C1 segment of cervical spinal cord (tissue), 14 donors: ENCODE measurements at regions not wholly inside any gene's neighbourhood (a gene's known extent, or its start where the extent isn't known, plus 50 kb on each side); places are given as distances from the start of the nearest gene placed in this dataset.

Source experiments
- DNase-seq, 14 donors: peaks; one replicate each; lab custom pipeline; 2025; lab: John Stamatoyannopoulos, UW

DNA sequence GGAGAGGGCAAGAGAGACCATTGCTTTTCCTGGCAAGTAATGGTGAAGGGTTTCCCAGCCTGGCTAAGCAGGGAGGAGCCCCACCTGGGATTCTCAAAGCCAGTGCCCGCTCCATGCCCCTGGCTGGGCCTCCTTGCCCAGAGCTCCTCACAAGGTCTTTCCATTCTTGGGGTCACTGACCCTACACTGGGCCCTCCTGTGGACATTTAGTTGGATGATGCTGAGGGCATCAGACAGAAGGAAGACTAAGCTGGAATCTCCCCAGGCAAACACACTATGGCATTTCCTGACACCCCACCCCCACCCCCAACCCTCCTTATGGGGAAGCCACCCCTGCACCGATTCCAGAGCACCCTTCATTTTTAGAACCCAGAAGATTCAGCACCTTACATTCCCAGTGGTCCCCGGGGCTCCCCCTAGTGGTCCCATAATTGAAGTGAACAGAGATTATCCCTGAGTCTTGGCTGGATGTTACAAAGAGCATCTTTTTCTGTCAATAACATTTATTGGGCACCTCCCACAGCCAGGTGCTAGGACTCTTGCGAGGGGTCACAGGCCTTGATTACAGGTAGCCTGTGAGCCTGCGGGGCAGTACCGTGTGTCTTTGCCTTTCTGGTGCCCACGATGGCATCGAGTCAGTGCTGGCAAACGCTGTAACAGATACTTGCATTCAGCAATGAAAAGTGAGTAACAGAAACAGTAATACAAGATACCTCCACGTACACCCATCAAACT is 548.5 kb downstream of the BUD13 start:
- peak in 7 of 14 donors; percentile 4 to 37 (median 13) for DNase-seq

DNA sequence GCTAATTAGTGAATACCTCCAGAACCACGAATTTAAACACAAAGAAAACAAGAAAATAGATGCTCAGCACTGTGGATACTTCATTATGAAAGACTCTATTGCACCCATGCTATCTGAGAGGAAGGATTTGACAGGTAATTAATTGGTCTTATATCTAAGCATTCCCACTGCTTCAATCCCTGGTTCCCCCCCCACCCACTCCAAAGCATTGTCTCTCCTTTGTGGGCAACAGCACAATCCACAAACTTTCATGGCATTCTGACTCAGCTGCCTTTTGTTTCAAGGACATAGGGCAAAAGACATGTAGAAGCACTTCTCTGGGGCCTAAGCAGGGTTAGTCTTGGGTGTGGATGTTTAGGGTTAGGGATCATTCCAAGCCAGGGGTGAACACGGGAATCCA is 551.4 kb downstream of the BUD13 start:
- no peak for DNase-seq

DNA sequence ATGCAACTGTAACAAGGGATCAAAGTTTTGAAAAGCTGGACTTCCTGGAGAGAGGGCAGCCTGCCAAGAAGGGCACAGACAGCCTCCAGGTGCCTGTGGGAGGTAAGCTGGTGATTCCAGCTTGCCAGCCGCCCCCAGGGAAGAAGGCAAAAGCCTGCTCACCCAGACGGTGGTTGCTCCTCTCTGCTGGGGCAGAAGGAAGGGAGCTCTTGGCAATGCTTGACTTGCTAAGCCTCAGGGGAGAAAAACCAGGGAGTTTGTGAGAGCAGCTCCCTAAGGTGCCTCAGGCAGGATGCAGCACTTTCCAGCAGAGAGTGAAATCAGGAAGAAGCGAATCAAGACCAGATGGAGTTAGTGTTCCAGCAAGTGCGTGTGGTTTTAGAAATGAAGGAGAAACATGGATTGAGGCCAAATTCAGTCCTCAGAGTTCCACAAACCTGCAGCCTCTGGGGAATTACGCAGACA is 553.6 kb downstream of the BUD13 start:
- peak in 1 of 14 donors; percentile 23 for DNase-seq

DNA sequence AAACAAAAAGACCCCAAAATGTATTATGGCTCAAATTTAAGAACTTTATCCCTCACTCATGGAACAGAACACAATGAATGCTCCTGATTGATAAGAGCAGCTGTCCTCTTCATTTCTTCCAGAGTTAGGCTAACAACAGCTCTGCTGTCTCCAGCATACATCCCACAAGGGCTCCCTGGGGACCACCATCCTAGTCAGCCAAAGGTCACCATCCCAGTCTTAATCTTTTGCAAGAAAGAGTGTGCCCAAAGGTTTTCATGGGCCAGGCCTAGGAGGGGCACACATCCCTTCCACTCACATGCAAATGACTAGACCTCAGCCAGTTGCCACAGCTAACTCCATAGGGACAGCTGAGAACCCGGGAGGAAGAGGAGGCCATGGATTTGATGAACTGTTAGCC is 555.3 kb downstream of the BUD13 start:
- DNase-seq: no peak

DNA sequence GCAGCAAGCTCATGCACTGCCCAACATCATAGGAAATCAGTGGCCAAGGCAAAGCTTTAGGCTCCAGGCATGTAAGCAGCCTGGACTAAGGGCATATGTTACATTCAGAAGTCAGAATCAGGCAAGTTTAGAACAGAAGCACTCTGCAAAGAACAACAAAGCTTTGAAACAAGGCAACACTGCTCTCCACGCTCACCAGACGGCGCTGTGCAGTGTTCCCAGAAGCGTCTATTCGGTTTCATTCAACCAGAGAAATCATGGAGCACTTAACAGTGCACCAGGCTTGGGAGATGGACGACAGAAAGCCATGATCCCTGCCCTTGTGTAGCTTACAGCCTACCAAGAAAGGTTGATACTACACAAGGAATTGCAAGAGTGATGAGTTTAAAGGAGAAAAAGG is 555.8 kb downstream of the BUD13 start:
- peak in 6 of 14 donors; percentile 7 to 26 (median 18) for DNase-seq

DNA sequence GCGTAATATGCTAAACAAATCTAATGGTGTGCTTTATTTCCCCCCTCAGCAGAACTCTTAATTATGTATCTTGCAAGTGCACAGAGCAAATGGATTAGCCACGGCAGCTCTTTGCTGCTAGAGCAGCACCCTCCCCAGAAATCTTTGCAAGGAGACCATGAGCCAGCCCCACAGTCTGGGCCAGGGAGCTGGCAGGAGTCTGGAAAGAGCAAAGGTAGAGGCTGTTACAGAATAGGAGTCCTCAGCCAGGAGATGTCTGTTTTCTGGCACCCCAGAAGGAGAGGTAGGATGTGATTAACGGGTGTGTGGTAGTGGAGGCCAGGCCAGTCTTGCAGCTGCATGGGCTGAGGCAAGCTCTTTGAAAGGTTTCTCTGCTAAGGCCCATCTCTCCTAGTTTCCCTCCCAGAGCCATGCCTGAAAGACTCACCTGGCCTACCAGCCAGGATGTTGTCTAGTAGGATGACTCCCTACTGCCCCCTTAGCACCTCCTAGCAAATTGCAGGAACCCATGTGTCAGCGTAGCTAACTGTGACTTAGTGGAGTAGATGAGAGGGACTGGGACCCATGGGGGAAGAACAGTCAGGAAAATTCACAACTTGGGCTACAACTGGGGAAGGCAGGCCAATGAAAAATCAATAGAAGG is 557.2 kb downstream of the BUD13 start:
- peak in 1 of 14 donors; percentile 53 for DNase-seq

DNA sequence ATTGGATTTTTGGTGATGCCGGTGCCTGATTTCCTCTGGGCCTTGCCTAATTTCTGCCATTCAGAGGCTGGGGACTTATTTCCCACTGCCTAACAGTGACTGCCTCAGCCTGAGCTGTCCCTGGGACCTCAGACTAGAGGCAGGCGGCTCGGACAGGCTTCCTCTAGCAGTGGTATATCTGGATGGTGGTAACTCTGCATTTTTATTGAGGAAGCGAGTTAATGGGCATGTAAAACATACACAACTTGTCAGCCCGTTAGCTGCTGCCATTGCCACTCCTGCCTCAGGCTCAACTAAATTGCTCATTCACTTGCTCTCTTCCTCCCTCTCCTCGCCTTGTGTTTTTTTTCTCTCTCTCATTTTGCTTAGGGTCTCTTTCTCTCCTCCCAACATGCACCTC is 561.6 kb downstream of the BUD13 start:
- no peak for DNase-seq

DNA sequence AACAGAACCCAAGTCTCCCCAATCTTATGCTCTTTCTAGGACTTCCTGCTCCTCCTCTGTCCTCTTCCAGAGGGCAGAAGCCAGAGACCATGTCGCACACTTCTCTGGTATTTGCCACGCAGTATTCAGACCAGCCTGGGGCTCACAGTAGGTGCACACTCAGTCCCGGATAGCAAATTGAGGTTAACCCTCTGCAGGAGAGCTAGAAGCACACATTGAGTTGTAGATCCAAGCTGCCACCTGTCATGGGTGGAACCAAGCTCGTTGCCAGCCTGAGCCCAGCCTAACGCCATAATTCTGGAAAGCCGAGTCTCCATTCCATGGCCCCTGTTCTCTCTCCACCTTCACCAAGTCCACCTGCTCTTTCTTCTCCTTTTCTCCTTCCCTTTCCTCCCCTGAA is 562.1 kb downstream of the BUD13 start:
- DNase-seq: peak in 1 of 14 donors; percentile 27

DNA sequence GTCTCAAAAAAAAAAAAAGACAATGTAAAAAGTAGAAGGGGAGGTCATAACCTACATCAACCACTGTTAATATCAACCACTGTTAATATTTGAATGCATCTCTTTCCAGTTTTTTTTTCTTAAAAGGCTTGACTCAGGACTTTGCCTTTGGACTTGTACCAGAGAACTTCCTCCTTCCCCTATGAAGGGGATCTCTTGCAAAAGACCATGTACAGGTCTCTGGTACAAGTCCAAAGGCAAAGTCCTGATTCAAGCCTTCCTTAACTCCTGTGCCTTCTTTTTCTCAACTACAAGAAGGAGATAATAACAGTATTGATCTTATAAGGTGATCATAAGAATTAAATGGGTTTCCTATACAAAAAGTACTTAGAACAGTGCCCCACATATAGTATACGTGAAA is 563.5 kb downstream of the BUD13 start:
- no peak for DNase-seq

DNA sequence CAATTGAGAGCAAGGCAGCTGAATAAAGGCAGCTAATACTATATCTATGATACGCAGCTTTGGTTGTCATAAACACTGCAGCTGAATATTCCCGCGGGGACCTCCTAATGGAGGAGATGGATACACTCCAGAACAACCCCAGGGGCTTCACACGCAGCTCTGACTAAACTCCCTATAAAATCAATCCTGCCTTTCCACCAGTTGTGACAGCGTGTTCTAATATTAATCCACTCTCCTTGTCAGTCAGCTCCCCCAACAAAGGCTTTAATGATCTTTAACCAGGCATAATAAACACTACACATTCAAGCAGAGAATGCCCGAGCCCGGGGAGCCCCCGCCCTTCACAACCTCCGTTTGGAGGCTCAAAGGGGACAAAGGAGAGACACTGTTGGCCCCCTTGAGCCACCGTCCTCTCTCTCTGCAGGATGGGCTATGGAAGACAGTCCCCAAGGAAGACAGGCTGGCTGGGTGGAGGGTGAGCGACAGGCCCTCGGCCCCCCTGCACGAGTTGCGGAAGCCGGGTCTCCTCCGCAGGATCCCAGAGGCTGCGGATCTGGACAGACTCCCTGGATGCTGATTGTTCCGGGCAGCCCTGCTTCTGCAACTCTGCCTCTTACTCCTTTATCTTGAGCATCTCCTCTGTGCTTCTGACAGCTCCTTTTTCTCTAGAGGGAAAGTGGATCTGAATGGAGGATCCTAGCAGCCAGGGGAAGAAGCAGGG is 565.2 kb downstream of the BUD13 start:
- DNase-seq: no peak

DNA sequence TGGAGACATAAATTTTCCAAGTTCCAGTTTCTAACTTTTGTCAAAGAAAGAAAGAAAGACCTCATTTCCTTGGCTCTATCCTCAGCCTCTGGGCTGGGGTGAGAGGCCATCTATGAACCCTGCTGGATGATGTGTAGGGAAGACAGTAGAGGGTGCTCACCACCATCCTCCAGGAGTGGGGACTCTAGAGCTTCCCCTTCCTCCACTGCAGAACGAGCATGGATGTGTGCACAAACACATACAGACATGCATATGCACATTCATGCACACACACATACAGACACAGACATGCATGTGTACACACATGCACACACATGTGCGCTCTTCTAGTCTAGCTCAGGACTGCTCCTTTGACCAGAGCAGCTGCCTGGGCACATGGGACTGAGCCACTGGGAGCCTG is 565.8 kb downstream of the BUD13 start:
- no peak for DNase-seq

DNA sequence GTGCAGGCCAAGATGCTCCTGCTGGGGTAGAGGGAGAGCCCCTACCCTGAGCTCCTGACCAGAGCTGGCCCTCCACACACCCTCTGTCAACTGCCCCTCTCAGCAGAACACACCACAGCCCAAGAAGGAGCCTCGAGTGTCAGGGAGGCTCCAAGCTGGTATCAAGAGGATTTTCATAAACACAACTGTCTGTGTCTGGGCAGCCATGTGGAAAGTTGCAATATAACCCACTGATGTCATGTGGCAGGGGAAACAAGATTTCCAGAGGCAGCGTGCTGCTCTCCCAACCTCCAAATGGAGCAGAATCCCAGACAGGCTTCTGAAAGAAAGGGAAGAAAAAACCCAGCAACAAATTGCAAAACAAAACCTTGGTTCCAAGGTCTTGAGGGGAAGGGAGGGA is 569.9 kb downstream of the BUD13 start:
- DNase-seq: no peak

DNA sequence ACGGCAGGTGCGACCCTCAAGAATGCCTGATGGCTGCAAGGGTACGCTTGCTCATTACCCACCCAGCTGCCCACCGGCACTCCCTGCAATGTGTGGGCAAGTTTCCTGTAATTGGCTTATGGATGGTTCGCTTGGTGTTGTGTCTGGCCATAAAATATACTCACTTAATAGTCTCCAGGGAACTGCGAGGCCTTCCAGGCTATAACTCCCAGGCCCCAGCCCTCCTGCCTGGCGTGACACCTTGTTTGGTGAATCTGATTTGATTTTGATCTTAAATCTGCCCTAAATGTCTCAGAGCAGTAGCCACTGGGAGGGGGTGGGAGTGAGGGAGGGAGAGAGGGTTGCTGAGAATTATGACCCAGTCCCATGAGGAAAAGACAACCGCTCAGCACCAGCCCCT is 572.2 kb downstream of the BUD13 start:
- DNase-seq: no peak

DNA sequence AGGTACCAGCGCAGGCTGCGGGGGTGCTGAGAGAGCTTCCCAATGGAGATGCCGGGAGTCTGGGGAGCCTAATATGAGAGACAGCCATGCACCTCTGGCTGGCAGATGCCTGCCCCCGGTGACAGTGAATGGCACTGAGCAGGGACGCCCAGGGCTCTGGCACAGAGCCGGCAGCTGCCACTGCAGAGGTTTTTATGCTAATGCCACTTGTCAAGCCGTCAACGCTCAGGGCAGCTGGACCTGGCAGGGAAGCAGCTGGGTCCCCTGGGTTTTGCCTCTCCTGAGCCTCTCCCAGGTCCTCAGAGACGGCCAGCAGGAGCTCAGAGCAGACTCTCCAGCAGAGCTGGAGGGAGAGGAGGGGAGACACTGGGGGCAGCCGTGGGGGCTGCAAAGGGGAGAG is 573.6 kb downstream of the BUD13 start:
- DNase-seq: no peak

DNA sequence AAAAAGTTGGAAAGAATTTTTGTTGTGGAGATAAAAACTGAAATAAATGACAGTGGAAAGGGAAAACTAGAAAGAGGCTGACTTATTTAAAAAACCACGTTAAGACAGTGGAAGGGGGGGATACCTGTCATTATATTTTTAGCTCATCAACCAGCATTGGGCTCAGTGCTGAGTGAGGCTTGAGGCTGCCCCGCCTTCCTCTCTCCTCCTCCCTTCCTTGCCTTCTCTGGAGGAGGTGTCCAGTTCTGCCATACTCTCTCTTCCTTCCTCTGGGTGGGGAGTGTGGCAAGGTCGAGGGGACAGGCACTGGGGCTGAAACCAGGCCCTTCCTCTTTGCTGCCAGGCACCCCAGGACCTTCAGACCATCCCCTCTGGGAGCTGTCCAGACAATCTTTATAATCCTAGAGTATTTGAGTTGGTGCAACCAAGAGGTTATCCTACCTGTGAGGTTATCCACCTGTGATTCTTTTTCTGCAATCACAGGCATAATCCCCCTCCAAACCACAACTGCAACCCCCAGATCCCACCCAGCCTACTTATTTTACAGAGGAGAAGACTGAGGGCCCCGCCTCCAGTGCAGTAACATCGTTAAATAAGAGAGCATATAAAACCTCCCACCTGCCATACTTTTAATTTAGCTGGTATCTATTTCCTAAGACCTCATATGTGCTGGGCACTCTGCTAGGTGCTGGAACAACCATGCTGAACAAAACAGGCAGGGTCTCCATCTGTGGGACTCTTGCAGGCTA is 578.5 kb downstream of the BUD13 start:
- no peak for DNase-seq

DNA sequence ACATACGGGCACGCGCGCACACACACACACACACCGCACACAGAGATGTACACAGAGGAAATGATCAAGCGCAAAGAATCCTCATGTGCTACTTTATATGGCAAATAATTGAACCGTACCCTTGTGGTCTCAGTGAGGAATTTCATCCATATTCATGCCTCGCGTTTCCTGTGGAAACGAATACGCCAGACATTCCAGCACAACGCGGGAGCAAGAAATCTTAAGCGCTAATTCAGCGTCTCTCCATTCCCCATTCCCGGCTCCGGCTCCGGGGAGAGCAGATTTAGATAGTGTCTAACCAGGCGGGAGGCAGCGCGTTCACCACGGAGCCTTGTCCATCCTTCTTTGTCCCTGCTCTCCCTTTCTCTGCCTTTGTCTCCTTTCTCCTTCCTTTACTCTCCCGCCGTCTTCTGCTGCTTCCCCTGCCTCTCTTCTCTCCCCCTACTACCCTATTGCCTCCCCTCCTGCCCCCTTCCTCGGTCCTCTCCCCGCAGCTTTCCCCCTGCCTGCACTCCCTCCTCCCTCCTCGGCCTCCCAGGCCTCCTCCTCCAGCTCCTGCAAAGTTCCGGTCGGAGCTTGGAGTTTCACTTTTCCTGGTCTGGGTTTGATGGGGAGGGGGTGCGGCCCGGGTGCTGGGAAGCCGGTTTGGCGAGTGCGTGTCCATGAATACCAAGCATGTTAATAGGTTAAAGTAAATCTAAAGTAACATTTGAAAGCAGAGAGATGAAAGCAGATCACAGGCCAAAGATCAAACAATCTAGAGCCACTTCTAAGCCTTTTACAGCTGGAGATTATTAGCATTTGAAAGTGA is 579.3 kb downstream of the BUD13 start:
- peak in 3 of 14 donors; percentile 28 to 66 (median 58) for DNase-seq

DNA sequence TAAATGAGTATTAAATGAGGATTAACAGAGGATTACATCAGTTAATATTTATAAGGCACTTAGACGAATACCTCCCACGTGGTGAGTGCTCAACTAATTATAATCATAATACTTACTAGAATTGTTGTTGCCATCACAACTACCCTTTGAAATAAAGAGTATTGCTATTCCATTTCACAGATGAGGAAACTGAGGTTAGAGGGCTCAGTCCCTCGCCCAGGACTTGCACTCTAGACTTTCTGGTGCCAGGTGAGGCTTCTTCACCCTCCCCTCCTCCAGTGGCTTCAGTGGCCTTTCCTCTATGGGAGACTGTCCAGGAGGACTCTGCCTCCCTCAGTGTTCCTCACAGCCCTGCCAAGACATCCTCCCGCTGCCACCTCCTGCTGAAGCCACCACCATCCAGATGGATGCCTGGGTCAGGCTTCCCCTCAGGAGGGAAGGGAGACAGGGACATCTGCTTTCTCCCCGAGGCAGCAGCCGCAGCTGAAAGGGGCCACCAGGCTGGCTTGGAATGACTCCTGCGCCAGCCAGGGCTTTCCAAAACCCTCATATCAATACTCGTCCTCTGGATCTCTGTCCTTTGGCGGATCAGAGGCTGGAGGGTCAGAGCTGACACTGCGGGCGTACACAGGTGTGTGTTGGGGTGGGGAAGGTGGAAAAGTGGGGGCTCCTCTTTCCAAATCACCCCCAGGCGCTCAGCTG is 580.1 kb downstream of the BUD13 start:
- peak in 2 of 14 donors; percentile 17 to 71 for DNase-seq

DNA sequence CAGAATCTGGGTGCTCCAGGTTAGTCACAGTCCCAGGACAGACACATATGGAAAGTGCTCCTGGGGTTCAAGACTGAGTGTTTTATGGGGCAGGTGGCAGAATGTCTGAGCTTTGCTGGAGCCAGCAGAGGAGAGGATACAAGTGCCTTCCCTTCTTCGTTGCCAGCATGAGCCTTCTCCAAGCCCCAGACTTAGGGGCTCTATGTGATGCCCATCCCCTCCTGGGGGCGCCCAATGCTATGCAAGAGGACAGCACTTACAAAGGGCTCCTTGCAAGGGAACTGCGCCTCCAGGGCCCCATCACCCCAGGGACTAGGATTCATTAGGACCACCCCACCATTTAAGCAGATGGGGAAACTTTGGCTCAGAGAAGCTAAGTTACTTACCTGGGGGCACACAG is 581.9 kb downstream of the BUD13 start:
- no peak for DNase-seq

DNA sequence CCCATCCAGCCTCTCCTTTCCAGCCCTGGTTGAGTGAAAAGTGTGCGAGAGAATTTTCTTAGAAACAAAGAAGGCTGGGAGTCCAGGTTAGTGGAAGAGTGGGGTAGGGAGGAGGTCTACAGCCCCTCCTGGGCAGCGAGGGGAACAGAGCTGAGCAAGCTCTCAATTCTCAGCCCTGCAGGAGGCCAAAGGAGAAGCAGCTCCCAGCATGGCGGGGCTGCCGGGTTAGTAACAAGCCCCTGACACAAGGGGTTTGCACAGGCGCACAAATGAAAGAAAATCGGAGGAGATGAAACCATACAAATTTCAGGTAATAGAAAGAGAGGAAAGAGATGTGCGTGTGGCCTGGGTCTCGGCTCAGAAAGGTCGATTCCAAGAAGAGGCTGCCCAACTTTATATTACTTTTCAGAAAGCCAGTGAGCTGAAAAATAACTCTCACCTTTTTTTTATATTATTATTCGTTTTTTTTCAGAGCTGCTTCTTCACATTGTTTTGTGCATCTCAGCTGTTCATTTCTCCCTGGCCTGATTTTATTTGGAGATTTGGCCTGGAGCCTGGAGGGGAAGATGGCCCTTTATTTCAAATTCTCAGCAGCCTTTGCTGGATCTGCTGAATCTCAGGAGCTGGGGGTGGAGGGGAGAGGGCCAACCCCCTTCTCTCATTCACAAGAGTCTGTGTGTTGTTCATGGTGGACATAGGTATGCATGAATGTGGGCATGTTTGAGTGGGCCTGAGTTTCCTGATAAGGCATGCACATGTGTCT is 583.2 kb downstream of the BUD13 start:
- DNase-seq: peak in 1 of 14 donors; percentile 45

DNA sequence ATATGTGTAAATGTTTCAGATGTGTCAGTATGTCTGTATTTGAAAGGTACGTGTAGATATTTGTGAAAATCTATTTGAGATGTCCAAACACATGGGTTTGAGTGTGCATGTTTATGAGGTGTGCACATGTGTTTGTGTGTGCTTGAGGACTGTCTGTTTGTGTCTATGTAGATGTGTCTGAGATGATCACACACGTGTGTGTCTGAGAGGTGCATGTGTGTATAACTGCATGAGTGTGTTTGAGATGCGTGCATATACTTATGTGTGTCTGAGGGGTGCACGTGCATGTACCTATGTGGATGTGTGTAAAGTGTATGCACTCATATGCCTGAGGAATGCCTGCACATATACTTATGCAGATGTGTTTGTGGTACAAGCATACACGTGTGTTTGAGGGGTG is 584.4 kb downstream of the BUD13 start:
- DNase-seq: no peak
